ENCODE measurements at regions not wholly inside any gene's neighbourhood (a gene's known extent, or its start where the extent isn't known, plus 50 kb on each side); places are given as distances from the start of the nearest gene placed in this dataset.

DNA sequence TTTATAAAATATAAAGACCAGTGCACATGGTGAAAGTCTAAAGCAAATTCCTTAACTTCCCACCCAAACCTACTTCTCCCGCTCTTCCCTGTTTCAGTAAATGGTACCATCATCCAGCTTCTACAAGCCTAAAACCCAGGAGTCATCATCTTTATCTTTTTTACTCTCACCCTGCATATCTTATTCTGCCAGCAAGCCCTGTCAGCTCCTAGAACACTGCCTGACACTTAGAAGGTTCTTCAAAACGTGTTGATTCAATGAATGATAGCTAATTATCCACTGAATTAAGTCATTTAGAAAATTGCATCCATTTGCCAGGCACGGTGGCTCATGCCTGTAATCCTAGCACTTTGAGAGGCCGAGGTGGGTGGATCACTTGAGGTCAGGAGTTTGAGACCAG lies 185.7 kb downstream of the TFAP2B start:
- TF ChIP-seq FOXK2 (IDR thresholded peaks at IDR 0.05) (no peak), MXI1 (IDR thresholded peaks at IDR 0.05; ENCODE audit: low read depth, low read length) (no peak), RB1 (IDR thresholded peaks at IDR 0.05; ENCODE audit: borderline replicate concordance) (no peak), FOXM1 (IDR thresholded peaks at IDR 0.05; ENCODE audit: low read depth, low read length) (no peak), SUZ12 (IDR thresholded peaks at IDR 0.05; ENCODE audit: unreplicated experiment) (no peak), POLR2A (IDR thresholded peaks at IDR 0.05; ENCODE audit: low read depth, low read length) (no peak), CHD1 (IDR thresholded peaks at IDR 0.05; ENCODE audit: low read depth, low read length) (no peak), SIN3A (IDR thresholded peaks at IDR 0.05; ENCODE audit: low read depth, low read length) (no peak)
- TF ChIP-seq, protein P1, sequence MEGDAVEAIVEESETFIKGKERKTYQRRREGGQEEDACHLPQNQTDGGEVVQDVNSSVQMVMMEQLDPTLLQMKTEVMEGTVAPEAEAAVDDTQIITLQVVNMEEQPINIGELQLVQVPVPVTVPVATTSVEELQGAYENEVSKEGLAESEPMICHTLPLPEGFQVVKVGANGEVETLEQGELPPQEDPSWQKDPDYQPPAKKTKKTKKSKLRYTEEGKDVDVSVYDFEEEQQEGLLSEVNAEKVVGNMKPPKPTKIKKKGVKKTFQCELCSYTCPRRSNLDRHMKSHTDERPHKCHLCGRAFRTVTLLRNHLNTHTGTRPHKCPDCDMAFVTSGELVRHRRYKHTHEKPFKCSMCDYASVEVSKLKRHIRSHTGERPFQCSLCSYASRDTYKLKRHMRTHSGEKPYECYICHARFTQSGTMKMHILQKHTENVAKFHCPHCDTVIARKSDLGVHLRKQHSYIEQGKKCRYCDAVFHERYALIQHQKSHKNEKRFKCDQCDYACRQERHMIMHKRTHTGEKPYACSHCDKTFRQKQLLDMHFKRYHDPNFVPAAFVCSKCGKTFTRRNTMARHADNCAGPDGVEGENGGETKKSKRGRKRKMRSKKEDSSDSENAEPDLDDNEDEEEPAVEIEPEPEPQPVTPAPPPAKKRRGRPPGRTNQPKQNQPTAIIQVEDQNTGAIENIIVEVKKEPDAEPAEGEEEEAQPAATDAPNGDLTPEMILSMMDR (IDR thresholded peaks at IDR 0.05 in 2 of 3, conservative IDR thresholded peaks at IDR 0.05 in 1 of 3; ENCODE audit: control insufficient read depth in 2 of 3, extremely low read depth in 1 of 3, insufficient read depth in 1 of 3, low read depth in 3 of 3, low read length in 3 of 3) = no peak
- TF ChIP-seq, protein P2, sequence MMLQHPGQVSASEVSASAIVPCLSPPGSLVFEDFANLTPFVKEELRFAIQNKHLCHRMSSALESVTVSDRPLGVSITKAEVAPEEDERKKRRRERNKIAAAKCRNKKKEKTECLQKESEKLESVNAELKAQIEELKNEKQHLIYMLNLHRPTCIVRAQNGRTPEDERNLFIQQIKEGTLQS (IDR thresholded peaks at IDR 0.05; ENCODE audit: borderline replicate concordance, extremely low read depth, low read depth, low read length) = no peak
- TF ChIP-seq, protein P3, sequence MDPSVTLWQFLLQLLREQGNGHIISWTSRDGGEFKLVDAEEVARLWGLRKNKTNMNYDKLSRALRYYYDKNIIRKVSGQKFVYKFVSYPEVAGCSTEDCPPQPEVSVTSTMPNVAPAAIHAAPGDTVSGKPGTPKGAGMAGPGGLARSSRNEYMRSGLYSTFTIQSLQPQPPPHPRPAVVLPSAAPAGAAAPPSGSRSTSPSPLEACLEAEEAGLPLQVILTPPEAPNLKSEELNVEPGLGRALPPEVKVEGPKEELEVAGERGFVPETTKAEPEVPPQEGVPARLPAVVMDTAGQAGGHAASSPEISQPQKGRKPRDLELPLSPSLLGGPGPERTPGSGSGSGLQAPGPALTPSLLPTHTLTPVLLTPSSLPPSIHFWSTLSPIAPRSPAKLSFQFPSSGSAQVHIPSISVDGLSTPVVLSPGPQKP (IDR thresholded peaks at IDR 0.05; ENCODE audit: low read depth, low read length) = no peak
- TF ChIP-seq, protein P4, sequence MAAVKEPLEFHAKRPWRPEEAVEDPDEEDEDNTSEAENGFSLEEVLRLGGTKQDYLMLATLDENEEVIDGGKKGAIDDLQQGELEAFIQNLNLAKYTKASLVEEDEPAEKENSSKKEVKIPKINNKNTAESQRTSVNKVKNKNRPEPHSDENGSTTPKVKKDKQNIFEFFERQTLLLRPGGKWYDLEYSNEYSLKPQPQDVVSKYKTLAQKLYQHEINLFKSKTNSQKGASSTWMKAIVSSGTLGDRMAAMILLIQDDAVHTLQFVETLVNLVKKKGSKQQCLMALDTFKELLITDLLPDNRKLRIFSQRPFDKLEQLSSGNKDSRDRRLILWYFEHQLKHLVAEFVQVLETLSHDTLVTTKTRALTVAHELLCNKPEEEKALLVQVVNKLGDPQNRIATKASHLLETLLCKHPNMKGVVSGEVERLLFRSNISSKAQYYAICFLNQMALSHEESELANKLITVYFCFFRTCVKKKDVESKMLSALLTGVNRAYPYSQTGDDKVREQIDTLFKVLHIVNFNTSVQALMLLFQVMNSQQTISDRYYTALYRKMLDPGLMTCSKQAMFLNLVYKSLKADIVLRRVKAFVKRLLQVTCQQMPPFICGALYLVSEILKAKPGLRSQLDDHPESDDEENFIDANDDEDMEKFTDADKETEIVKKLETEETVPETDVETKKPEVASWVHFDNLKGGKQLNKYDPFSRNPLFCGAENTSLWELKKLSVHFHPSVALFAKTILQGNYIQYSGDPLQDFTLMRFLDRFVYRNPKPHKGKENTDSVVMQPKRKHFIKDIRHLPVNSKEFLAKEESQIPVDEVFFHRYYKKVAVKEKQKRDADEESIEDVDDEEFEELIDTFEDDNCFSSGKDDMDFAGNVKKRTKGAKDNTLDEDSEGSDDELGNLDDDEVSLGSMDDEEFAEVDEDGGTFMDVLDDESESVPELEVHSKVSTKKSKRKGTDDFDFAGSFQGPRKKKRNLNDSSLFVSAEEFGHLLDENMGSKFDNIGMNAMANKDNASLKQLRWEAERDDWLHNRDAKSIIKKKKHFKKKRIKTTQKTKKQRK (IDR thresholded peaks at IDR 0.05; ENCODE audit: low read depth, low read length) = no peak

Data from GM12878 (cell line).